Caco-2 (cell line): ENCODE measurements at regions not wholly inside any gene's neighbourhood (a gene's known extent, or its start where the extent isn't known, plus 50 kb on each side); places are given as distances from the start of the nearest gene placed in this dataset.

ENCODE experiments used
- BruUV-seq: library from RNA; stranded (reverse); fragments of 400-500 nt; replicated peaks from 2 replicates; lab custom pipeline; 2021; lab: Mats Ljungman, UMichigan
- CTCF ChIA-PET: fragments of 300-600 bp; sonication (Branson Sonifier 250); formaldehyde crosslinking; loops from one replicate; lab custom pipeline; 2022; ENCODE audit warnings: antibody characterized with exemption; lab: Charles Lee
- POLR2A ChIA-PET: fragments of 300-600 bp; sonication (Branson Sonifier 250); formaldehyde crosslinking; loops from one replicate; lab custom pipeline; 2022; ENCODE audit warnings: antibody characterized with exemption; lab: Charles Lee
- DNase-seq, 2 experiments: peaks; one replicate each; pipeline versions ENCODE4 v3.0.0 to v3.0.0-alpha.2; 2020 to 2022
- H3K27me3 ChIP-seq: replicated peaks from 2 replicates; pipeline ENCODE4 v1.6.0; 2011; ENCODE audit warnings: low read length; ENCODE audit not compliant: control insufficient read depth, insufficient read depth
- H3K36me3 ChIP-seq: 2 replicates; pipeline ENCODE4 v1.5.1; 2011; ENCODE audit warnings: low read length; ENCODE audit not compliant: control insufficient read depth, insufficient read depth
- H3K4me1 ChIP-seq: fragments of 250-450 bp; sonication (Bioruptor Pico); 2 replicates; pipeline ENCODE4 v1.5.1; 2020; ENCODE audit warnings: mild to moderate bottlenecking
- H3K4me3 ChIP-seq: 2 replicates; pipeline ENCODE4 v1.5.1; 2011; ENCODE audit warnings: low read depth, mild to moderate bottlenecking, control low read depth, low read length
- H3K9me3 ChIP-seq: fragments of 250-450 bp; sonication (Bioruptor Pico); 2 replicates; pipeline ENCODE4 v1.5.1; 2020; ENCODE audit warnings: mild to moderate bottlenecking, moderate library complexity
- H3K27ac Mint-ChIP-seq: one replicate; pipeline ENCODE4 v1.8.0; 2022; ENCODE audit warnings: mixed read lengths; ENCODE audit not compliant: unreplicated experiment
- H3K27me3 Mint-ChIP-seq: one replicate; pipeline ENCODE4 v1.8.0; 2022; ENCODE audit warnings: mixed read lengths; ENCODE audit not compliant: insufficient read depth, unreplicated experiment
- H3K36me3 Mint-ChIP-seq: one replicate; pipeline ENCODE4 v1.8.0; 2022; ENCODE audit warnings: mild to moderate bottlenecking, mixed read lengths; ENCODE audit not compliant: insufficient read depth, unreplicated experiment
- H3K4me1 Mint-ChIP-seq: one replicate; pipeline ENCODE4 v1.8.0; 2022; ENCODE audit warnings: low read depth, mixed read lengths; ENCODE audit not compliant: unreplicated experiment
- H3K4me3 Mint-ChIP-seq: one replicate; pipeline ENCODE4 v1.8.0; 2022; ENCODE audit warnings: mild to moderate bottlenecking, moderate library complexity, mixed read lengths; ENCODE audit not compliant: unreplicated experiment
- H3K9me3 Mint-ChIP-seq: one replicate; pipeline ENCODE4 v1.8.0; 2022; ENCODE audit warnings: mixed read lengths; ENCODE audit not compliant: unreplicated experiment
- intact Hi-C: fragments of 100-400 bp; cut with micrococcal nuclease; formaldehyde crosslinking; loops from one replicate; pipeline ENCODE4 v1.10.0; 2022; ENCODE audit not compliant: unreplicated experiment
- TF ChIP-seq, protein P1 (sequence below), 2 experiments: fragments of 200-600 bp in 1 of 2; IDR thresholded peaks; 1 replicate in 1 of 2; 2 replicates in 1 of 2; pipeline versions ENCODE4 v1.5.1 to v1.8.0; 2011 to 2022; ENCODE audit warnings: antibody characterized with exemption in 1 of 2, control low read depth in 1 of 2, inconsistent platforms in 1 of 2, low read depth in 1 of 2, low read length in 1 of 2, mild to moderate bottlenecking in 1 of 2, moderate library complexity in 1 of 2; ENCODE audit not compliant: insufficient read depth in 1 of 2, severe bottlenecking in 1 of 2, unreplicated experiment in 1 of 2

DNA sequence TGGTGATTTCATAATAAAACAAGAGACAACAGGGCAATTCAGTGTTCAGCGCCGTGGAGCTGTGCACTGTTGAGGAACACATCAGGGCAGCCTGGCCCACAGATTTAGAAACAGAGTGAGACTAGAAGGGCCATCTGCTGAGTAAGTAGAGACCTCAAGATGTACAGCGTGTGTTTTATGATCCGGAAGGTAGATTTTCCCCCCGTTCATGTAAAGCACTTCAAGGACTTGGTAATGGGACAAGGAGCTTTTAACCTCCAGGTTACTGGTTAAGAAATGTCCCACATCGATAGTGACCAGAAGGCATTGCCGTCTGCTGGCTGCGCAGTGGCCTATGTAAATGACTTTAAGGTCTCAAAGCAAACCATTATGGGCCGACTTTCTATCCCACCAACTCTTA is 1057.7 kb upstream of the EEF2KMT start:
- Mint-ChIP-seq H3K4me1 (no peaks in the 10 kb centered on the region), H3K27ac (no peak overlapping the region)

DNA sequence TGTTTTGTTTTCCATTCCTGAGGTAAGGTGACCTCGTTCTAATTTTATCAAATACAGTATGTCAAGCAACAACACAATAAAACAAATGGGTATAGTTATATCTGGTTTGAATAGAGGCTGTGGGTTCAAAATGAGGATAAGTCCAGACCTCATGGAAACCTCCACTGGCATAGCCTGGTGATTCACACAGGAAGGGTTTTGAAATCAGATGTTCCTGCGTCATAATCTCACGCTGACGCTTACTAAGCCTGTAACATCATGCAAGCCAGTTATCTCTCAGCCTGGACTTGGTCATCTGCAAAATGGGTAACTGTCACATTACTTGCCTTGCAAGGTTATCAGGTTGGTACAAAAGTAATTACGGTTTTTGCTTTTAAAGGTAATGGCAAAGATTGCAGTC is 1056.3 kb upstream of the EEF2KMT start:
- Histone ChIP-seq H3K36me3 (no peaks in the 10 kb centered on the region), H3K4me1 (no peaks in the 10 kb centered on the region), H3K27me3 (no peaks in the 10 kb centered on the region), H3K4me3 (no peak overlapping the region), H3K9me3 (no peaks in the 10 kb centered on the region)
- TF ChIP-seq, protein P1, sequence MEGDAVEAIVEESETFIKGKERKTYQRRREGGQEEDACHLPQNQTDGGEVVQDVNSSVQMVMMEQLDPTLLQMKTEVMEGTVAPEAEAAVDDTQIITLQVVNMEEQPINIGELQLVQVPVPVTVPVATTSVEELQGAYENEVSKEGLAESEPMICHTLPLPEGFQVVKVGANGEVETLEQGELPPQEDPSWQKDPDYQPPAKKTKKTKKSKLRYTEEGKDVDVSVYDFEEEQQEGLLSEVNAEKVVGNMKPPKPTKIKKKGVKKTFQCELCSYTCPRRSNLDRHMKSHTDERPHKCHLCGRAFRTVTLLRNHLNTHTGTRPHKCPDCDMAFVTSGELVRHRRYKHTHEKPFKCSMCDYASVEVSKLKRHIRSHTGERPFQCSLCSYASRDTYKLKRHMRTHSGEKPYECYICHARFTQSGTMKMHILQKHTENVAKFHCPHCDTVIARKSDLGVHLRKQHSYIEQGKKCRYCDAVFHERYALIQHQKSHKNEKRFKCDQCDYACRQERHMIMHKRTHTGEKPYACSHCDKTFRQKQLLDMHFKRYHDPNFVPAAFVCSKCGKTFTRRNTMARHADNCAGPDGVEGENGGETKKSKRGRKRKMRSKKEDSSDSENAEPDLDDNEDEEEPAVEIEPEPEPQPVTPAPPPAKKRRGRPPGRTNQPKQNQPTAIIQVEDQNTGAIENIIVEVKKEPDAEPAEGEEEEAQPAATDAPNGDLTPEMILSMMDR (IDR thresholded peaks at IDR 0.05; ENCODE audit: insufficient read depth in 1 of 2, low read depth in 1 of 2, low read length in 1 of 2, severe bottlenecking in 1 of 2, unreplicated experiment in 1 of 2), result no peak
- no peak for DNase-seq
- Mint-ChIP-seq H3K36me3 (no peaks in the 10 kb centered on the region), H3K9me3 (no peaks in the 10 kb centered on the region), H3K4me3 (no peak overlapping the region), H3K27me3 (no peaks in the 10 kb centered on the region), H3K27ac (no peak overlapping the region), H3K4me1 (no peaks in the 10 kb centered on the region)
- BruUV-seq, result no TSS peak
- POLR2A ChIA-PET, result no interaction called here
- intact Hi-C loops, result no loop called here
- CTCF ChIA-PET, result no interaction called here

More for the DNA sequence above, 1057.7 kb upstream of the EEF2KMT start:
- Histone ChIP-seq H3K4me1 (no peaks in the 10 kb centered on the region), H3K9me3 (no peaks in the 10 kb centered on the region), H3K4me3 (no peak overlapping the region), H3K27me3 (no peaks in the 10 kb centered on the region), H3K36me3 (no peaks in the 10 kb centered on the region)
- Mint-ChIP-seq H3K4me3 (no peak overlapping the region), H3K9me3 (no peaks in the 10 kb centered on the region), H3K27me3 (no peaks in the 10 kb centered on the region), H3K36me3 (no peaks in the 10 kb centered on the region)
- no TSS peak for BruUV-seq
- intact Hi-C loops, result no loop called here
- TF ChIP-seq, protein P1 (IDR thresholded peaks at IDR 0.05; ENCODE audit: insufficient read depth in 1 of 2, low read depth in 1 of 2, low read length in 1 of 2, severe bottlenecking in 1 of 2, unreplicated experiment in 1 of 2), result no peak
- no peak for DNase-seq
- CTCF ChIA-PET, result no interaction called here
- POLR2A ChIA-PET, result no interaction called here

DNA sequence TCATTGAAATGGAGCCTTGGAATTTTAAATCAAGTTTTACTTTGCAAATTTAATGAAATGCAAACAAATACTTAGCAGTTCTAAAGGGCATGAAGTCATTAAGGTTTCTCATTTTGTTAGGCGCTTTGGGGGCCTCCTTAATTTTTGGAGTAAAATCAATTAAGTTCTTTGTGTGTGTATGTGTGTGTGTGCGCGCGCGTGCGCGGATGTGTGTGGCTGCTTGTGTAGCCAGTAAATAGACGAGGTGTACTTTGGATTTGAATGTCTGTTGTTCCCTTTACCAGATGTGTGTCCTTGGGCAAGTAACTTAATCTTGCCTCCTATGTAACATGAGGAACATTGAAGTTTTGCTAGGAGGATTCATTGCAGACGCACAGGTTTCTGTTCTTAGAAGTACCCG is 1051.4 kb upstream of the EEF2KMT start:
- no peaks in the 10 kb centered on the region for H3K36me3 Mint-ChIP-seq
- H3K4me1 Mint-ChIP-seq, result no peaks in the 10 kb centered on the region
- Histone ChIP-seq H3K4me3 (no peak overlapping the region), H3K4me1 (no peaks in the 10 kb centered on the region), H3K27me3 (no peaks in the 10 kb centered on the region), H3K9me3 (no peaks in the 10 kb centered on the region), H3K36me3 (no peaks in the 10 kb centered on the region)
- no peak for DNase-seq
- intact Hi-C loops, result no loop called here
- CTCF ChIA-PET, result no interaction called here
- BruUV-seq, result no TSS peak
- no peak overlapping the region for H3K4me3 Mint-ChIP-seq
- H3K27ac Mint-ChIP-seq, result no peak overlapping the region
- TF ChIP-seq, protein P1 (IDR thresholded peaks at IDR 0.05; ENCODE audit: insufficient read depth in 1 of 2, low read depth in 1 of 2, low read length in 1 of 2, severe bottlenecking in 1 of 2, unreplicated experiment in 1 of 2), result no peak
- no peaks in the 10 kb centered on the region for H3K9me3 Mint-ChIP-seq
- no peaks in the 10 kb centered on the region for H3K27me3 Mint-ChIP-seq
- POLR2A ChIA-PET, result no interaction called here
